ENCODE measurements at regions not wholly inside any gene's neighbourhood (a gene's known extent, or its start where the extent isn't known, plus 50 kb on each side); places are given as distances from the start of the nearest gene placed in this dataset.
"Not testable (repeated sequence)": the region's sequence is repeated elsewhere in the genome, so short reads cannot be mapped to it uniquely, and the experiment has no call there.

- no peak for DNase-seq (ENCODE audit: low read depth in 3 of 3)
These were observed 298.1 kb upstream of the SGO1 start for GRCh38 chr3:20484126-20484525.

DNA sequence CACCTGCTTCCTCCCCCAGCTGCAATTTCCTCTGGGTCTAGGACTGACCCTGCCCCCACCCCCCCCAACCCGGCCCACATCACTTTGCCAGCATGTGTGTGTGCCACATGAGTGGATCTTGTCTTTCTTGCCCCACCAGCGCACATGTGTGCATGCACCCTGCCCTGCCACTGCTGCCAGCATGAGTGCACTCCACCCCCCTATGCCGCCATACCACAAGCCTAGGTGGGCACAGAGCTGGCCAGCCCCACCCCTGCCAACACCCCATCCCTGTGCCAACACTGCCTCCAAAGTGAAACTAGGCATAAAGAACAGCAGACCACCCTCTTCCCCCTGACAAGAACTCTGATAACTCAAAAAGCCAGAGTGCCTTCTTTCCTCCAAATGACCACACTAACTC, 296.3 kb upstream of the SGO1 start:
- DNase-seq (ENCODE audit: low read depth in 3 of 3), result no peak

DNA sequence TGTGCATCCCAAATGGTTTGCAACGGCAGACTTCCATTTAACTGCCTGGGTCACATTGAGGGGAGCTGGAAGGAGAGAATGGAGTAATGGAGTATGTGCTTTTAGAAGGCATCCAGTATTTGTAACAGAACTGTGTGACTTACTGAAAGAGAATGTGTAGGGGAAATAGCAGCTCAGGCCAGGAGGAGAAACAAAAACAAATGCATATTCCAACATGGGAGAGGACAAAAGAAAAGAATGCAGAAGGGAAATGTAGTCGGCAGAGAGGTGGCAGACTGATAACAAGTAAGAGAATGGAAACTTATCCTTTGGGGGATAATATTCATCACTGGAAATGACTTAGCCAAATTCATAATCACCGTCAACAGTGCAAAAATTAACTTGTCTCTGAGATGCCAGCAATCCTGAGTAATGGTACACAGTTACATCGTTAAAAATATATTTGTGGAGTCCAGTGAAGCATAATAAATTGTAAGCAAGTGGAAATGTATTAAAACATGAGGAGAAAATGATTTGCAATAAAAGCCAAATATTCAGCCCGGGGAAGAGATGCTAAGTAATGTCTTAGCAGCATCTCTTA, 294.9 kb upstream of the SGO1 start:
- no peak for DNase-seq (ENCODE audit: low read depth in 3 of 3)

GRCh38 chr3:20478436-20478835, 292.4 kb upstream of the SGO1 start:
- no peak for DNase-seq (ENCODE audit: low read depth in 3 of 3)

DNA sequence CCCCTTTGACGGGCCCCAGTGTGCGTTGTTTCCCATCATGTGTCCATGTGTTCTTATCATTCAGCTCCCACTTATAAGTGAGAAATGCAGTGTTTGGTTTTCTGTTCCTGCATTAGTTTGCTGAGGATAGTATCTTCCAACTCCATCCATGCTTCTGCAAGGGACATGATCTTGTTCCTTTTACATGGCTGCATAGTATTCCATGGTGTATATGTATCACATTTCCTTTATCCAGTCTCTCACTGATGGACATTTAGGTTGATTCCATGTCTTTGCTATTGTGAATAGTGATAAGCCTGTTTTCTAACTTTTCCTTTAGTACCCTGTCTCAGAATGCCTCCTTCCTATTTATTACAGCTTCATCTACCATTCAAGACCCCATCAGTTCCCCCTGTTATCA, 278.2 kb upstream of the SGO1 start:
- not testable (repeated sequence) for DNase-seq (ENCODE audit: low read depth in 3 of 3)

- DNase-seq (ENCODE audit: low read depth in 3 of 3), result no peak
These were observed 276.7 kb upstream of the SGO1 start for GRCh38 chr3:20462723-20463122.

DNA sequence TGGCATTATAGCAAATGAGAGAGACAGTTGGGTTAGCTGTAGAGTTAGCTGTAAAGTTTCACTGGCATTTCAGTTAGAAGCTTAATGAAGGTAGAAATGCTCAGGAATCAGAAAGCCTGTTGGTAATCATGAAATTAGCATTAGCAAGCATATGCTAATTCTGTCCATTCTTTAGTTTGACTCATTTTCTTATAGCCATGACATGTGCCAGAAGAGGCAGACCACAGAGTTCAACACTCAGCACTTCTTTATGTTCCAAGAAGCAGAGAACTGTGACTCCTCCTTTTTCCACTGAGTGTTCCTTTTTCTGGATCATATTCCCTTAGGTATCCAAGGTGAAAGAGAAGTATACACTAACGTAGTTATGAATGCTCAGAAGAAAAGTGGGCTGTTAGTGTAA, 276.2 kb upstream of the SGO1 start:
- no peak for DNase-seq (ENCODE audit: low read depth in 3 of 3)

GRCh38 chr3:20458994-20459716, 273.1 kb upstream of the SGO1 start:
- no peak for DNase-seq (ENCODE audit: low read depth in 3 of 3)

DNA sequence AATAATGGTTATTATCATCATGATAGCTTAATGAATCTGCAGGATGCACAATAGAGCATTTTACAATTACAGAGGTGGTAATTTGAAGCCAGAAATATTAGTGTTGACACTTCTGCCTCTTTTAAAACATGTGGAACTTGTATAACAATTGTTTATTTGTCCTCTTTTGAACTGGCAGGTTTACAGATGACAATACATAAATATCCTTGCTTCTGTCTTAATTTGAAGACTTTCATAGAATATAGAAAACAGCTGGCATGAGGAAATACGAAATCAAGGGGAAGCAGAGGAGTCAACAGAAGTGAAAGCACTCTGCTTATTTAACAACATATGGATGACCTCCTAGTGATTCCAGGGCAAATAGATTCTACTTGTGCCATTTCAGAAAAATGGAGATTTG, 270.5 kb upstream of the SGO1 start:
- no peak for DNase-seq (ENCODE audit: low read depth in 3 of 3)

GRCh38 chr3:20451170-20451569, 265.2 kb upstream of the SGO1 start:
- DNase-seq (ENCODE audit: low read depth in 3 of 3), result no peak

DNA sequence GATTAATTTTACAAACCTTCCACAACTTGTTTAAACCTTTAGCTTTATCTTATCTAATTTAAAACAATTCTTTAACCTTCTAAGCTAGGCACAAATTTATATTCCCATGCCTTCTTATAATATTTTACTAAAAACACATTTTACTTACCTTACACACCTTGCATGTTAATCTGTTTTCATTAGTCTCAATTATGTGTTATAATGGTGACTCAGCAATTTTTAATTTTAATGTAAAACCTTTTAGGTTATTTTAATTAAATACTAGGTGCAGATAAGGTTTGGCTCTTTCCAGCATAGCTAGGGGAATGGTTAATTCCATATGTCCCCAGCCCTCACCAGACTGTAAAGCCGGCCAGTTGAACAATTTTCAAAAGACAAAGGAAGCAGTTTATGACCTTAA, 264.6 kb upstream of the SGO1 start:
- DNase-seq (ENCODE audit: low read depth in 3 of 3), result no peak

- no peak for DNase-seq (ENCODE audit: low read depth in 3 of 3)
These were observed 256.8 kb upstream of the SGO1 start for GRCh38 chr3:20442846-20443245.

- DNase-seq (ENCODE audit: low read depth in 3 of 3), result not testable (repeated sequence)
These were observed 241.3 kb upstream of the SGO1 start for GRCh38 chr3:20427268-20427667.

DNA sequence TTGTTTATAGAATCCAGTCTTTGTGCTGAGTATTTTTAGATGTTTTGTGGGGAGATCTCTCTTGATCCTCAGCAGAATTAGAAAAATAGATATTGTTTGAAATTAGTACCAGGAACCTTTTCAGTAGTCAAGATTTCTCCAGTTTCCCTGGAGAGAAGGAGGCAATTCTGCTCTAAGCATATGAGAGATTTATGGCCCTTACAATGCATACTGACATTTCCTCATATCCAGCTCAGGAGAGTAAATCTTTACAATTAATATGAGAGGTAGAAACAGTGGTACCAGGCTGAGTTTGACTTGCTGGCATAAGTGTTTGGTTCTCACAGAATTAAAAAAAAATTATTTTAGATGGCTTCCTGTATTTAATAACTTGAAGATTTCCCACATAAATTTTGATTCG, 239.1 kb upstream of the SGO1 start:
- DNase-seq (ENCODE audit: low read depth in 3 of 3), result no peak

GRCh38 chr3:20424086-20424485, 238.1 kb upstream of the SGO1 start:
- DNase-seq (ENCODE audit: low read depth in 3 of 3), result no peak

DNA sequence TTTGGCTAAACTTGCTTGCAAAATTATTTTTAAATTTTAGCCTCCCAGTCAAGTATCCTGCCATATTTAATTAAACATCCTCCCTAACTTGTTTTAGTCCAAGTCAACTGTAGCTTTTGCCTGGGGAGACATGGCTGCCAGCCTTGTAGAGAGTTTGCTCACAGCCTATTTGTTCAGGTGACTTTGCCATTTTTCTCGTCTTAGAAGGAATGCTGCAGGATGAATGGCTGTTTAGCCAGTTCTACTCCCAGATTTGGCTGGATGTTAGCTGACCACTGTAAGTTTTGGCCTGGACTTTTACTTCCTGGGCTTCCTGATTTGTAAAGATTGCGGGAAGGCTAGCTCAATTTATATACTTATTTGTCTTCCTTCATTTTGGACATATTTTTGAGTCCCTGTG, 236.4 kb upstream of the SGO1 start:
- DNase-seq (ENCODE audit: low read depth in 3 of 3), result no peak

DNA sequence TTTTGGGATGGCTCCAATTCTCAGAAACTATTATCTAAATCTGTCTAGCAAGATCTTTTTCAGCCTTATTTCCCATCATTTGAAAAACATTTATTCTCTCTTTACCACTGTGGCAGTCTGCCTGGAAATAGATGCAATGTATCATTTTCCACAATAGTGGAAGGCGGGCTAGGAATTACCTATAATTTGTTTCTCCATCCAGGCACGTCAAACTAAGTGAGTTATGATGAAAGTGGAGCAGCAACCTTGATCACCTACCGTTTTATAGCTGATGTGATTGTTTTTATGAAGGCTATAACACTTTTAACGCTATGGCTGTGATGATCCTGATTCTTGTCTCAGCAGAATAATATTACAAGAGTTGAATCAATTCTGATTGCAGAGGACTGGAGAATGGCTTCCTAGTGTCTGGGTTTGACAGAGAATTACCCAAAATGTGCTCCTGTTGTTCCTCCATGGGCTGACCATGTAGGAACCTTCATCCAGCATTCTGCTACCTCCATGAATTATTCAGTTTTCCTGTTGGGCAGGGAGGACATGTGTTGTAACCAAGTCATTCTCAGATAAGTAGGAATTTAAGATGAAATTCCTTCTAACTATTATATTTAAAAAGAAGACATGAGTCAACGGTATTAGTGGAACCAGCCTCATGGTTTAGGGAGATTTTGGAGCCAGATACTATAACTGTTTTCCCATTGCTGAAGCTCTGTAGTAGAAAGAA, 231.5 kb upstream of the SGO1 start:
- no peak for DNase-seq (ENCODE audit: low read depth in 3 of 3)

- DNase-seq (ENCODE audit: low read depth in 3 of 3), result no peak
These were observed 220.6 kb upstream of the SGO1 start for GRCh38 chr3:20406611-20407011.

GRCh38 chr3:20405744-20406143, 219.7 kb upstream of the SGO1 start:
- no peak for DNase-seq (ENCODE audit: low read depth in 3 of 3)

GRCh38 chr3:20405231-20405630, 219.2 kb upstream of the SGO1 start:
- no peak for DNase-seq (ENCODE audit: low read depth in 3 of 3)

- DNase-seq (ENCODE audit: low read depth in 3 of 3), result no peak
These were observed 218.7 kb upstream of the SGO1 start for GRCh38 chr3:20404741-20405100.

- DNase-seq (ENCODE audit: low read depth in 3 of 3), result no peak
These were observed 218.2 kb upstream of the SGO1 start for GRCh38 chr3:20403986-20404740.

- DNase-seq (ENCODE audit: low read depth in 3 of 3), result no peak
These were observed 215.2 kb upstream of the SGO1 start for GRCh38 chr3:20401253-20401652.
